ENCODE measurements at regions not wholly inside any gene's neighbourhood (a gene's known extent, or its start where the extent isn't known, plus 50 kb on each side); places are given as distances from the start of the nearest gene placed in this dataset.
A peak's percentile ranks its signal among the peaks of the same experiment; 100 is the strongest.

DNA sequence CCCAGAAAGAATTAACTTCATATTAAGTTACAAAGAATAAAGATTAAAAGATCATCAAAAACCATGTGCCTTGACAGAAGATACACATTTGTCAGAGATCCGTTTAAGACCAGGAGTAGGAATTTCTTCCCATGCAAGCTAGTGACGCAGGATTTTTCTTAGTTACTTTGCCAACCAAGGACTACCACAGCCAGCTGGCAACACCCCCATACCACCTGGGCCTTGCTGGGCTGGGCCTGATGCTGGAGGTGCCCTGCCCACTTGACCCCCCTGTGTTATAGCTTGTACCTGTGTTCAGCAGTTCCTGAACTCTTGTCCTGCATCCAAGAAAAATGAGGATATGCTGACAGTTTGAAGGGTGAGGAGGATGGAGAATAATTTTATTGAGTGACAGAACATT is 290.9 kb upstream of the SMC2 start:
- no peak for DNase-seq

DNA sequence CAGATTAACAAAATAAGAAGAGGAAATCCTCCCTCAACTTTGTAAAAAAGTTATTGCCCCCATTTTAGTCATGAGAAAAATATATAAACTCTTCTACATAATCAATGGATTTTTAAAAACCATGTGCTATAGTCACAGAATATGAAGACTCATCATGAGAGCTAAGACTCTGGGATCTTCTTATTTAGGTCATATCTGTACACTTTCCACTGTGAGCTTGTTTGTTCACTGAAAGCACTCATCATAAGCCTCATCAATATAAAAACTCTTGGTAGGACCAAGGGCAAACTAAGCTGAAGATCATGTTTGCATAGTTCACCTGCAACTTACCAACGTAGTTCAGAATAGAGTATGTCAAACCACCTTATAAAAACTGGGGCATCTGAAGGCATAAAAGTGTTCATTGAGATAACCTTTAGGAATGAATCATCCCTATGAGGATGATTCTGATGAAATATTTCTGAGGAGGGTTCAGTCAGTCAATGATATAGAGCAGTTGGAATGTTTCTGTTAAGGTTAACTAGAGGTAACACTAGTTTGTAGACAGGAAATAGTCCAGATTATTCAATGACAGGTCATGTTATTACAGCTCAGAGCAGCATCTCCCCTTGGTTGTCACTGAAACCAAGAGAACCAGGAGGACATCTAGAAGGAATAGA is 289.9 kb upstream of the SMC2 start:
- no peak for DNase-seq

DNA sequence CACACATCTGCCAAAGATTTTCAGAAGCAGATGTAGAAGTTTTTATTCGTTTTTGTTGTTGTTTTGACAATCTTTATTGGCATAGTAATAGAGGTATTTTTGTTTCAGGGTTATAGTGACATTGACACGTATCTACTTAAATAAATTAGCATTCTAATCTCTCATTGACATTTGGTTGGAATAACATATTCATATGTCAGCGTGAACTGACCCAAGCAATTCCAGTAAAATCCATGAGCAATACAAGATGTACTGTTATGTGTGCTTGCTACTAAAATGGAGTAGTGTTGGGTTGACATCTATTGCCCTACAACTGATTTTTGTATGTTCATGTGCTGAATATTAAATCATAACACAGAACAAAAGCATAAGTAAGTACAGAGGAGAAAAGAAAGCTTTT is 284.4 kb upstream of the SMC2 start:
- no peak for DNase-seq

DNA sequence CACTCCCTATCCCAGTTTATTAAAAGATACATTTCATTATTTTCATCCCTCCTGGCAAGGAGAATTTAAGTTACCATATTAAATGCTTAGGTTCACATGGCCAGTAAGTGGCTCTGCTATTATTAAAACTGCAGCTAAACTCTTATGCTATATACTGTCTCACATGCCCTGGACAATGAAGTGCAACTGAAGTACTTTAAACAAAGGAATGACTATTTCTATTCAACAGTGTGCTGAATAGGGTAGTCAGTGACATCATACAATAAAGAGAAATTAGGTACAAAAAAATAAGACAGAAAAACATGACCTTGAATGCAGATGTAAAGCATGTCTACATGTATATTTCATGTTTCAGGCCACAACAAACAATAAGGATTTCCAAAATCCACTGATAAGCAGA is 282.6 kb upstream of the SMC2 start:
- DNase-seq, result no peak

DNA sequence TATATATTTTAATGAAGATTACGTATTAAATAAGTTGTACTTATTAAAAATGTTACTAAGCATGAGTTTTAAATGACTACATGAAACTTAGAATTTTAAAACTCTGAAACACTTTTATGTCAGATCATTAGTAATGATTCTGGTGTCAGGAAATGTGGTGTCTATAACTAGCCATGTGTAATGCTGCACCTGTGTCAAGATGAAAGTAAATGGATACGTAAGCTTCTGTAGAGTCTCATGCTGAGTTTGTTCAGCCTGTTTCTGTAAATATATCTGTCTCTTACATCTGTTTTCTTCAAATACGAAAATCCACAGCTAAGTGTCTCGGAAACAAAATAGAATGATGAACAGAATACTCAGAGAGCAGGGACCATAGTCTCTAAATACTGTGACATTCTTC is 278.0 kb upstream of the SMC2 start:
- no peak for DNase-seq

DNA sequence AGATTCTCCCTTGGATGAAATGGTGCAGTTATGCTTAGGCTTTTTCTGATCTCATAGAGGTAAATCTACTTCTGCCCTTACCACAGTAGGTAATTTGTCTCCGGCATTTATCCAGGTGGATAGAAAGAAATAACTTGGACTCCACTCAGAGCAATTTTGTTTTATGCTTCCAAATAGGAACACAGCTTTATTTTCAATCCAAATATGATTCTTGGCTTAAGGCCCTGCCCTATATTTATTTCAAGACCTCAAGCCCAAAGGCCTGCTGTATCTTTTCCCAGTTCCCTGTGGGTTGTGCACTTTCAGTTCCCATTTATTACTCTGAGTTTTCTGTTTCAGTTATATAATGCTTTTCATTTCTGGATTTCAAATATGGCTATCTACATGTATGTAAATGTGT is 274.2 kb upstream of the SMC2 start:
- DNase-seq, result no peak

DNA sequence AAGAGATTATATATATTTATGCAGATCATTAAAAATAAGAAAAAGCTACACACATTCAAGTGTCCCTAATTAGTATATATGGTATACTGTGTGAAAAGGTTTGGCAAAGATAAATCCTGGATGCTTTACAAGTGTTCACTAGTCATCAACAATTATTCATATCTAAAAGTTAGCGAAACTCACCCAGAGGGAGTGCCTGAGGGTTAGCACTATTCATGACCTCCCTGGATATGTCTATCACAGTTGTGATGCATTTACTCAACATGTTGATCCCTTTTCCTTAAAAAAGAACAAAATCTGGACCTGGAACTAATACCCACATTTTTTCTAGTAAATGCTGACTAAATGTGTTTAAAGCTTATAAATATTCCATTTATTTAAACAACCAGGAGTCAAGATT is 273.0 kb upstream of the SMC2 start:
- DNase-seq, result no peak

DNA sequence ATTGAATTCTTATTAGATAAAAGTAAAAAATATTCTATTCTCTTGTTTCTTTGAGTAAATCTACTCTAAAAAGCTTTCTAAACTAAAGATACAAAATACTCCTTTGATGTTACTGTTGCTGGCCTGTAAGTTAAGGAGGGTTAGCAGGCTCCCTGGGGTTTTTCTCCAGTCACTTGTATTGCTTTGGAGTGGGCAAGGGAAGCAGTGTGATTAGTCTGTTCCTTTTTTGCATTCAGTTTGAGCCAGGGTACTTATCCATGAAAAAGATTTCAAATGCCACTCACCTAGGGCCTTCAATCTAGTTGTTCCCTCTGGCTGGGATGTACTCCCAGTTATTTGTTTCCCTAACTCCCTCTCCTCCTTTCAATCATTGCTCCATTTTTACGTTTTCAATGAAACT is 256.2 kb upstream of the SMC2 start:
- no peak for DNase-seq

DNA sequence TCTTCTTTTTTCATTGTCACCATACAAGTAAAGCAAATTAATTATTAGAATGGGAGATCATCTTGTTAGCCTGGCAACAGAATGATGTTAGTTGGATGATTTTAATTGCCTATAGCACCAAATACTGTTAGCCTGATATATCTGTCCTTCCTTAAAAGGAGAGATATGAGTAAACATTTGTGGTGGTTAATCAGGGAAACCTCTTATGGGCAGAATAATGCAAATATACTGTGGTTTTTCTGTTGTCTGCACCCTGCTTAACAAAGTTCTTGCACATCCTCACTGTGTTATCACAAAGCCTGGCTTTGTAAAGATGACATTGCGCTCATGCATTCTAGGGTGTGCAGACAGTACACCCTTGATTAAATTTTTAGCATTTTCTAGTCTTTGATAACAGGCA is 254.9 kb upstream of the SMC2 start:
- no peak for DNase-seq

DNA sequence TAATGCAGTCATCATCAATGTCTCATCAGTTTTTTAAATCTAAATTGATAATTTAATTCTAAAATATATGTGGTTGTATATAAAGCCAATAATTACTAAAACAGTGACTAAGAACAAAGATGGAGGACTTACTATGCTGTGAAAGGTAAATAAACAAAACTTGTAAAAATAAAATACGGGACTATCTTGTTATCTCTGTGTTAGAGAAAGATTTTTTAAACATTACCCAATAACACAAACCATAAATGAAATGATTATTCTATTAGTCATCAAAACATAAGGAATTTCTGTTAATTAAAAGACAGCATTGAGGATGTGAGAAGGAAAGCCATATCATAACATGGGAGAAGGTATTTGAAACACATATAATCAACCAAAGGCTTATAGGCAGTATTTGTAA is 226.2 kb upstream of the SMC2 start:
- DNase-seq, result no peak

DNA sequence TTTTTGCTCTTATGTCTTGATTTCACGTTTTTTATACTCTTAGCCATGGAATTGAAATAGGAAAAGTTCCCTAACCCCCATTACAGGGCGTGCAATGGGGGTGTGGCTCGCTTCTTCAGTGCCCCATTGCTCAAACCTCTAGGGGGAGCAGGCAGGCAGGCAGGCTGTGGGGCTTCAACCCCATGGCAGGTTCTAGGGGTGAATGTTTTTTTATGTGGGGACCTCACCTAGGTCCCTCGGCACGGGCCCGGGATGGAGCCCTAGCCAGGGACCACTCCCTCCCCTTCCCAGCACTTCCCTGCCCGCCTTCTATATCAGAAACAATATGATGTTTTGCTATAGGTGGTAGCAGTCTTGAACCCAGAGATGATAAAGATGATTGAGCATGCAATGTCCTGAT is 221.3 kb upstream of the SMC2 start:
- no peak for DNase-seq

DNA sequence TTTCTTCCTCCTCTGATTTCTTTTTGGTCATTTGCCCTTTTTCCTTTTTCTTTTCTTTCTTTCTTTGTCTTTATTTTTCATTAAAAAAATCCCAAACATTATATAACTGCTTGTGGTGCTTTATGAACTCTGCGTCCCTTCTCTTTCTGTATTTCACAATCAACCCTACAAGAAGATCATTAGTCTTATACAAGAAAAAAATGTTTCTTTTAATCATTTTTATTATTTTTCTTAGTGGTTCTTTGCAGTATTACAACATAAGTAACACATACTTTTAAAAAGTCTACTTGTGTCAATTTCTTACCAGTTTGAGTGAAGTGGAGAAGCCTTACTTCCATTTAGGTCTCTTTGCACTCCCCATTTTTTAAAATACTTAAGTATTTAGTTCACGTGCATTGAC is 212.7 kb upstream of the SMC2 start:
- DNase-seq, result no peak

DNA sequence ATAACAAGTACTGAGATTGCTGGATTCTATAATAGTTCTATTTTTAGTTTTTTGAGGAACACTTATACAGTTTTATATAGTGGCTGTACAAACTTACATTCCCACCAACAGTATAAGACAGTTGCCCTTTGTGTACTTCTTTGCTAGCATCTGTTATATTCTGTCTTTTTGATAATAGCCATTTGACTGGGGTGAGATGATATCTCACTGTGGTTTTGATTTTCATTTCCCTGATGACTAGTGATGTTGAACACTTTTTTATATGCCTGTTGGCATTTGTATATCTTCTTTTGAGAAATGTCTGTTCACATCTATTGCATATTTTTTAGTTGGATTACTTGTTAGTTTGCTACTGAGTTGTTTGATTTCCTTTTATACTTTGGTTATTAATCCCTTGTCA is 204.1 kb upstream of the SMC2 start:
- DNase-seq, result no peak

DNA sequence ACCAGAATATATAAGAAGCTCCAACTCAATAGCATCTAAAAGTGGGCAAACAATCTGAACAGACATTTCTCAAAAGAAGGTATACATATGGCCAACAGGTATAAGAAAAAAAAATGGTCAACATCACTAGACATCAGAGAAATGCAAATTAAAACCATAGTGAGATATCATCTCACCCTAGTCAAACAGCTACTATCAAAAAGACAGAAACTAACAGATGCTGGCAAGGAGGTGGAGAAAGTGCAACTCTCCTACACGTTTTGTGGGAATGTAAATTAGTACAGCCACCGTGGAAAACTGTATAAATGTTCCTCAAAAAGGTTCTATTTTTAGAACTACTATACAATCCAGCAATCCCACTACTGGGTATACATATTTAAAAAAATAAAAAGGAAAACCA is 199.9 kb upstream of the SMC2 start:
- DNase-seq, result no peak

DNA sequence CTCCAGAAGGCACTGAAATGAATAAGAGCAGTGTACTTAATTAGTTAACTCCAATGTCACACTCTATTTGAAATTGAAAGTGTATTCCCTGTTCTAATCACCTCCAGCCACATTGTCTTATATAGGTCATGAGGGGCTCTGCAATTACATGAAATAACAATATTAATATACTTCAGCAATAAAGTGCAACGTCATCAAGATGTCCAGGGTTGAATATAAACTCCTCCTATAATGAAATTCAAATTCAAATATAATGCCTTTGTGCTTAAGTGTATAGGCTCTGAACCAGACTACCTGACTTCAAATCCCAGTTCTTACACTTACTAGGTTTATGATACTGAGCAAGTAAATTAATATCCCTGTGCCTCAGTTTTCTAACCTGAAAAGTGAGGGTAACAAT is 195.6 kb upstream of the SMC2 start:
- DNase-seq, result no peak

DNA sequence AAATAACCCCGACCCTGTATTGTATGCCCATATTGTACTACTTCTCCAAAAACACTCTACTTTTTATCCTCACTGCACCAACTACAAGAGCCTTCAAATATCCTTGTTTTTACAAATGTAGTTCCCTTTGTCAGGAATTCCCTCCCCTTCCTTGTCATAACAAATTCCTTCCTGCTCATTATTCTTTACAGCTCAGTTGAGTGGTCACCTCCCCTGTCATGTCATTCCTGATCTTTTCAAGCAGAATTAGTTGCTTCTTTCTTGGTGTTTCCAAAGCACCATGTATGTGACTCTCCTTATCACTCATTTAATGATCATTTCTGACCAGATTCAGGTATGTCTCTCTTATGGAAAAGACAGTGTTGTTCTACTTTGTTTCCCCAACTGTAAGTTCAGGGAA is 194.2 kb upstream of the SMC2 start:
- DNase-seq, result no peak

DNA sequence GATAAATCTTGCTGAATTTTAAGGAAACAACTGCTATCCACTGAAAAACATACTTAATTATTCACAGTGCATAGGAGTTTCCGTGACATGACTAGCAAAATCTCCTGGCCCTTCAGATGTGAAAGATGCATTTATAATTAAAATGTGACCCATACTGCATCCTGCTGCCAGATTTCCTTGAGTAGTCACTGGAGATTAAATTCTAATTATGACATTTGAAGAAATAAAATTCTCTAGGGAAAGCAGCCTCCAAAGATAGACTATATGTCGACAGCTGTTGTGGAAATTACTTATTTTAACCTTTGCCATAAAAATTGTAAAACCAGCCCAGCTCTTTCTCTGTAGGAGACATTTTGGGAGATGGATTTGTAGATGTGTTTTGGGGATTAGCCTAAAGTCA is 193.6 kb upstream of the SMC2 start:
- no peak for DNase-seq

DNA sequence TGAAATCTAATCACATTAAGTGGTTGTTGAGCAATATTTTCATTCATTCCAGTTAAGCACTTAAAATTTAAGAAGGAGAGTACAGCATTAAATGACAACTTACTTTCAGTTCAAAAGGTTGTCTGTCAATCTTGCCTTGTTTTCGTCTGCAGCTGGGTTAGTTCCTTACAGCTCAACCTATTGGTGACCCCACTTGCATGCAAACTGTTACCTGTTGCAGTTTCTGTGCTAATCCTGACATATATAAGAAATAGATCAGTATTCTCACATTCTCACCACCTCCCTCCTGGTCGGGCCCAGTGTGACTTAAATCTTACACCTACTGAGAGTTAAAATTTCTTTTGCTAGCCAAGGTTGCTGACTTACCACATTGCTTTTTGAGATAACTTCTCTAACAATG is 191.8 kb upstream of the SMC2 start:
- no peak for DNase-seq

DNA sequence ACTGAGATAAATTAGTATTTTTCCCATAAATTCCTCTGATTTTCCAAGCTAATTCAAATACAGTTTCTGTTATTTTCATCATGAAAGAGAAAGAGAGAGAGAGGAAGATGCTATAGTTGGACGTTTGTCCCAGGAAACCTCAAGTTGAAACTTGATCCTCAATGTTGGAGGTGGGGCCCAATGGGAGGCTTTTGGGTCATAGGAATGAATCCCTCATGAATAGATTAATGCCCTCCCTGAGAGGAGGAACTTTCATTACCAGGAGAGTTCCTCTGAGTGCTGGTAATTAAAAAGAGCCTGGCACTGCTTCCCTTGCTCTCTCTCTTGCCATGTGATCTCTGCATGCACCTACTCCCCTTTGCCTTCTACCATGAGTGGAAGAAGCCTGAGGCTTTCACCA is 189.9 kb upstream of the SMC2 start:
- DNase-seq, result no peak

DNA sequence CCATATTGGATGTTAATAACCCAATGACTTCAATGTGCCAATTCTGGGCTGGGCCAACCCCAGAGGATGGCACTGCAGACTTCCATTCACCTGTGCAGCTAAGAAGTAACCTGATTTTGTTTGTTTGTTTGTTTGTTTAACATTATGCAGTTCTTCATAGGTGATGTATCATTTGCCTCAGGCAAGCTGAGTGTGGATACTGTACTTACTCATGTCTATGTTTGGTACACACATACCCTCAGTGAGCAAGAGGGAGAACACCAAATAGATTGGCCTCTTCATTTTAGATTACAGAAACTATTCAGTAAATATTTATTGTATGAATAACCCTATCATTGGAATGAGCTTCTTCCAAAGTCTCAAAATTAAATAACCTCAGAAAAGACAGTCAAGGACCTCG is 180.2 kb upstream of the SMC2 start:
- DNase-seq, result no peak

DNA sequence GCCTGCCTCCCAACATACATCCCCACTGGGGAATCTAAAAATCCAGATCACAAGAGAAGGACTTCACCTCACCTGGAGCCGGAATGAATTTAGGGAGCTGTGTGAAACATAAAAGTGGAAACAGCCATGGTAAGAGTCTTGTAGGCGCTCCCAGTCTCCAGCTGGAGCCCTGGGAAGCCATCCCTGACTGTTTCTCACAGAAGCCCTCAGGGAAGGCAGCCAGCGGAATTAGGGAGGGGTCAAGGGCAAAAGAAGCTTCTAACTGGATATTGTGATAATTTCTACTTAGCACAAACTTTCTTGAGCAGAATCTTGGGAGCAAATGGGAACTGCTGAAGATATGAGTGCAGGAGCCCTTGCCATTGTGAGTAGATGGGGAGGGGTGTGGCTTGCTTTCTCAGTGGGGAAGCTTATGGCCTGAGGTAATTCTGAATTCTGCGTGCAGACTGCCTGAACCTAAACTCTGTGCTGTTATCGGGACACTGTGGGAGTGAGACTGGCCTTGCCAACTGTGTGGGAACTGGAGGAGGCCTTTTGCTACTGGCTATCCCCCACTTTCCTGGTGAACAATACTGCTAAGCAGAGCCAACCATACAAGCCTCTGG is 174.4 kb upstream of the SMC2 start:
- DNase-seq, result no peak

DNA sequence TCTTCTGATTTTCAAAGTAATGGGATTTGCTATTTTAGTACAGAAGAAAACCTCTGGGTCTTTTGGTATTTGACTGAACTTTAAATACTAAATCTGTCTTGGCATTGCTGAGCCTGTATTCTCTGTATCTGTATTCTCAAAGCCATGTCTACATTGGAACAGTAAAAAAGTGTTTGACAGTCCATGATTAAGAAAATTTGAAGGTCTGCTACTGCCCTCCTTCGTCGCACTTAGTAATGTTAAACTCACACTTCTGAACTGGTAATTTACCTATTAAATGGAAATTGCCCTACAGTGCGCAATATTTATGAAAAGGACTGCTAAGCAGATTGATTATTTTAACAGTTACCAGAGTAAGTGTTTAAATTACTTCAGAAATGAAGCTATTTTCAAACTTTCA is 165.7 kb upstream of the SMC2 start:
- no peak for DNase-seq

DNA sequence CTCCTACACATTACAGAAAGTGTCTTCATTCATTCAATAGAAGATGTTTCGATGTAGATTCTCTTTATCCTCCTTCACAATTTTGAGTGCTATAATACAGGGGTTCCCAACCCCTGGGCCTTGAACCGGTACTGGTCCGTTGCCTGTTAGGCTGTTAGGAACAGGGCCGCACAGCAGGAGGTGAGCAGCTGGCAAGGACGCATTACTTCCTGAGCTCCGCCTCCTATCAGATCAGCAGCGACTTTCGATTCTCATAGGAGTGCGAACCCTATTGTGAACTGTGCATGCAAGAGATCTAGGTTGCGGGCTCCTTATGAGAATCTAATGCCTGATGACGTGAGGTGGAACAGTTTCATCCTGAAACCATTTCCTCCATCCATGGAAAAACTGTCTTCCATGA is 153.0 kb upstream of the SMC2 start:
- DNase-seq, result no peak

DNA sequence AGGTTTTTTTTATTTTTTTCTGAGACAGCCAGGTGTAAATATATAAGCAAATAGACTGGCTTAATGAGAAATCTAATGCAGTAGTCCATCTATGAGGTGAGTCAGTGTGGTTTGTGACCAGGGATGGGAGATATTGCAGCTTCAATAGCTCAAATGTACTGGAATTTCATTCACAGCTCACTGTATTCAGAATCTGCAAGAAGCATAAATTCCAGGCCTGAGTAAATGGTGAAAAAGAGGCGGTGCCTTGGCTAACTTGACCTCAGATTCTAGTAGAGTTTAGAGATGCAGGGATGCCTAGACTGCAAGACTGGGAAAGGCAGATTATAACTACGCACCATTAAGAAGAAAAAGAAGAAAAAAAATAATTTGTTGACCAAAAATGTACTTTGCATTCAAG is 151.9 kb upstream of the SMC2 start:
- DNase-seq, result peak; percentile 49

DNA sequence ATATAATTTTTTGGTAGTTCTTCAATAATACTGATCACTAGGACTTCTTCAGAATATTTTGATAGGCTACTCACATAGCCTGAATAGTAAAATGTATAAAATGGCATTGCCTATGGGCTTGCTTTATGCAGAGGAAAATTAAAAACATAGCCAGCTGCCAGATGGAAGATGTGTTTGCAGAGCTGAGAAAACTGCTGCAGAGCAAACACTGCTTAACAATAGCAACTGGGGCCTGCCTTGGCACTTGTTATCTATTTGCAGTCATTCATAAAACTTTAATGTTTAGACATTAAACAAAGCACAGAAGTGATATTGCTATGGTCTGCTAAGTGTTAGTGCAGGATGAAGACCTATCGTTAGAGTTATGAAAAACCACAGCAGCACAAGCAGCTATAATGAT is 151.5 kb upstream of the SMC2 start:
- DNase-seq, result peak; percentile 82

DNA sequence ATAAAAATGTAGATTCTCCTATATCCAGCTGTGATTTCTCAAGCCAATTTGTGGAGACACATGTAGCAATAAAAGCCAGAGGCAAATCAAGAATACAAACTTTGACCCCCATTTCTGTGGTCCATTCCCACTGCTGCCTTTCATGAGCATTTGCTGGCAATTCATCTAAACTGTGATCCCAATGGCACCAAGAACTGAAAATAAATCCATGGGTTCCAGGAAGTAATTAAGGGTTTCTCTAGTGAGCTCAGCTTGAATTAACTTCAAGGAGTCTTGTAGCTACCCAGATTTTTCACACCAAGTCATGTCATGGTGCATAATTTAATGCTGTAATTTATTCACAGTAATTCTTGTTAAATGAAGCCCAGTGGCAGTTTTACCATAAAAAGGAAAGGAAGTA is 145.0 kb upstream of the SMC2 start:
- DNase-seq, result no peak
